ENCODE measurements at regions not wholly inside any gene's neighbourhood (a gene's known extent, or its start where the extent isn't known, plus 50 kb on each side); places are given as distances from the start of the nearest gene placed in this dataset.
A peak's percentile ranks its signal among the peaks of the same experiment; 100 is the strongest.

DNA sequence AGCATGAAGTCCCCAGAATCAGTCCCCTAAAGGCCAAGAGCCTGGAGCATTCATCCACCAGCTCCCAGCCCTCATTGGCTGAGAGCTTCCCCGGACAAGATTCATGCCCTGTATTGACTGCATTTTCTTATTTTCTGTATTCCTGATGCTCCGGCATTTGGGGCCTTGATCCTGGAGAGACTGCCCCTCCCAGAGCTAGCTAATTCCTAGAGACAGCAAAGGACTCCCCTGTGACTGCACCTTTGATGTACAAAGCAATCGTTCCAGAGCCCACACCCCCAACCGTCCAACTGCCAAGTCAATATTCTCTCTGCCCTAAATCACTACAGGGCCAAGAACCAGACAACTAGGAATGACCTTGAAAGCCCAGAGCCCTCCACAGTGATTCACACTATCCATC is 93.4 kb upstream of the CDH5 start:
- 59 to 65% methylated on average over 4 of the region's 4 CpGs for WGBS, 2 donors
- H3K27me3 ChIP-seq: no peaks in the 10 kb centered on the region
- no peaks in the 10 kb centered on the region for H3K9me3 ChIP-seq
- no peaks in the 10 kb centered on the region for H3K36me3 ChIP-seq (replicated peaks in 1 of 2; ENCODE audit: insufficient read depth in 1 of 2, low read depth in 2 of 2)
- peaks cover 8% of the 10 kb centered on the region for H3K4me1 ChIP-seq
- no peak overlapping the region for H3K27ac ChIP-seq
- no peak for ATAC-seq
- H3K4me3 ChIP-seq: no peak overlapping the region
- TF ChIP-seq POLR2A (IDR thresholded peaks at IDR 0.05): no peak
- TF ChIP-seq, protein P1, sequence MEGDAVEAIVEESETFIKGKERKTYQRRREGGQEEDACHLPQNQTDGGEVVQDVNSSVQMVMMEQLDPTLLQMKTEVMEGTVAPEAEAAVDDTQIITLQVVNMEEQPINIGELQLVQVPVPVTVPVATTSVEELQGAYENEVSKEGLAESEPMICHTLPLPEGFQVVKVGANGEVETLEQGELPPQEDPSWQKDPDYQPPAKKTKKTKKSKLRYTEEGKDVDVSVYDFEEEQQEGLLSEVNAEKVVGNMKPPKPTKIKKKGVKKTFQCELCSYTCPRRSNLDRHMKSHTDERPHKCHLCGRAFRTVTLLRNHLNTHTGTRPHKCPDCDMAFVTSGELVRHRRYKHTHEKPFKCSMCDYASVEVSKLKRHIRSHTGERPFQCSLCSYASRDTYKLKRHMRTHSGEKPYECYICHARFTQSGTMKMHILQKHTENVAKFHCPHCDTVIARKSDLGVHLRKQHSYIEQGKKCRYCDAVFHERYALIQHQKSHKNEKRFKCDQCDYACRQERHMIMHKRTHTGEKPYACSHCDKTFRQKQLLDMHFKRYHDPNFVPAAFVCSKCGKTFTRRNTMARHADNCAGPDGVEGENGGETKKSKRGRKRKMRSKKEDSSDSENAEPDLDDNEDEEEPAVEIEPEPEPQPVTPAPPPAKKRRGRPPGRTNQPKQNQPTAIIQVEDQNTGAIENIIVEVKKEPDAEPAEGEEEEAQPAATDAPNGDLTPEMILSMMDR (IDR thresholded peaks at IDR 0.05): no peak
- intact Hi-C loops (cut with DNase I): no loop called here
- DNase-seq: no peak

DNA sequence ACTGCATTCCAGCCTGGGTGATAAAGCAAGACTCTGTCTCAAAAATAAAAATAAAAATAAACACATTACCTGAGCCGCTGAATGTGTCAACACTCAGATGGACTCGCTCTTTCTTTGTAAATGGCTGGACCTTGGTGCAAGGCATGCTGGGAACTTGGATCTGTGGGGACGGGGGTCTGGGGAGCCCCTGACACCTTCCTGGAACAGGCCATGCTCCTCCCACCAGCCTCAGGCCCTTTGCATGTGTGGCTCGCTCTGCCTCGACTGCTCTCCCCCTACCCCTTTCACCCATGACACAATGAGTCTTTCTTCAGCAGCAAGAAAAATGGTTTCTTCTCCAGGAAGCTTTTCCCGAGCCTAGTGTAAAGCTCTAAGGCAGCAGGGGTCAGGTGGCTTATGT is 94.0 kb upstream of the CDH5 start:
- intact Hi-C loops (cut with DNase I): no loop called here
- Histone ChIP-seq H3K27me3 (no peaks in the 10 kb centered on the region), H3K36me3 (replicated peaks in 1 of 2; ENCODE audit: insufficient read depth in 1 of 2, low read depth in 2 of 2) (no peaks in the 10 kb centered on the region), H3K4me3 (no peak overlapping the region), H3K4me1 (peaks cover 8% of the 10 kb centered on the region), H3K9me3 (no peaks in the 10 kb centered on the region), H3K27ac (no peak overlapping the region)
- no peak for ATAC-seq
- TF ChIP-seq, protein P1 (IDR thresholded peaks at IDR 0.05): no peak
- no peak for TF ChIP-seq POLR2A (IDR thresholded peaks at IDR 0.05)
- DNase-seq: peak in 1 of 4 donors; percentile 42
- 65 to 66% methylated on average over 6 of the region's 6 CpGs for WGBS, 2 donors

DNA sequence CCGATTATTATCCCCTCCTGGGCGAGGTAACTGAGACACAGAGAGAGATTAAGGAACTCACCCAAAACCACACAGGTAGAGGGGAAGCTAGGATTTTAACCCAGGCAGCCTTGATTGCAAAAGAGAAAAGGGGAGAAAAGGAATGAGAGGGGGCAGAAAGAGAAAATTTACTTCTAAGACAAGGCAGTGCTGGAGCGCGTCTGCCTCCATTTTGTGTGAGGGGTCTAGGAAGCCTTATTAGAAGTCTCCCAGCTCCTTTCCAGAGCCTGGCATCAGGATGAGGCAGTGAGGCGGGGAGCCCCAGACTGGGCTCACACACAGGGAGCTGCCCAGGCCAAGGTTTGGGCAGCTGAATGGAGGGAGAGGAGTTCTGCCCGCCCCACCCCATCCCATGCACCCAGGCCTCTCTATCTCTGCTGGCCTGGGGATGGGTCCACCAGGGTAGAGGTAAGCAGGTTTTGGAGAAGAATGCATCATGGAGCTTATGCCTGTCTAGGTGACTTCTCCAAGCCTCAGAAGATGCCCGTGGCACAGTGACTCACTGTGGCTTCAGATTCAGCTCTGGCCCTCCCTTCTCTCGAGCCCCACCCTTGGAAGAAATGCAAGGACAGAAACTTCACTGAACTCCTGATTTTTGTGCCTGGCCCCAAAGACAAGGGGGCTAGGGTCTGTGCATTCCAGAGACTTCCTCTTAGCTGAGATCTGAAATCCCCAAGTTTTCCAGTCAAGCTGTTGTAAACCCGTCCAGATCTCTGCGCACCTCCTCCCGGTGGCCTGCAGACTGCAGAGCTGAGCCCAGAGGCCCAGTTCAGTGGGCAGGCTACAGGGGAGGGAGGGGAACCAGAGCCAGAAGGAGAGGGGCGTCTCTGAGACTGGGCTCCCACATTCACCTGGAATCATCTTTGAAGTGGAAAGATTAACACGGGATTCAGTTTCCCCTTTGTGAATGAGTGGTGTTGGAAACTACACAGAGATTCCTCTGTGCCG is 95.1 kb upstream of the CDH5 start:
- H3K36me3 ChIP-seq (replicated peaks in 1 of 2; ENCODE audit: insufficient read depth in 1 of 2, low read depth in 2 of 2): no peaks in the 10 kb centered on the region
- no peak for ATAC-seq
- intact Hi-C loops (cut with DNase I): no loop called here

DNA sequence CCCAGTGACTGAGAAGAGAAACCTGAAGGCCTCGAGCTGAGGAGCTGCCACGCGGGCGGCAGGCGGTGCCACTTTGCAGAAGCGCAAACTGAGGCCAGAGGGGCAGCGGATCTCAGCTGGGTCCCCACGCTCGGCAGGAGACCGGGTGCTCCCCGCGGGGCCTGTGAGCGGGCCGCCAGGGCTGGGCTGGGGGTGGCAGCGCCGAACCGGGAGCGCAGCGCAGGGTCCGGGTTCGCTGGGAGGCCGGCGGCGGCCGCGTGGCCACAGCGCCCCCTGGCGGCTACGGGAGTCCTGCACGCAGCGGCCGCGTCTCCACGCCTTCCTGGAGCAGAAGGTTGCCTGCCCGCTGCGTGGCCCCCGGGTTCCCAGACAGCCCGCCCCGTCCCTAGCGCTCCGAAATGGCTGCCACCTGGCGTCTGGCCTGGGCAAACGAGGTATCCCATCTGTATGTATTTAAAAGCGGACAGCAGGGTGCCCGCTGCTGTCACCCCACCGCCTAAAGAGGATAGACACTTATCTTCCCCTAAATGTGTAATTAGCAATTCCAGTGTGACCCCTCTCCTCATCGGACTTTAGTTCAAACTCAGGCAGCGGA is 96.1 kb upstream of the CDH5 start:
- no peaks in the 10 kb centered on the region for H3K36me3 ChIP-seq (replicated peaks in 1 of 2; ENCODE audit: insufficient read depth in 1 of 2, low read depth in 2 of 2)
- intact Hi-C loops (cut with DNase I): no loop called here
- 9 to 24% methylated on average over 18 to 48 of the region's 48 CpGs for WGBS, 2 donors
- no peak overlapping the region for H3K27ac ChIP-seq
- DNase-seq (peak; percentile 41 to 64 (median 46)), ATAC-seq (peak; percentile 68)
- no peaks in the 10 kb centered on the region for H3K9me3 ChIP-seq
- H3K4me3 ChIP-seq: no peak overlapping the region
- no peaks in the 10 kb centered on the region for H3K27me3 ChIP-seq
- H3K4me1 ChIP-seq: peaks cover 8% of the 10 kb centered on the region
- TF ChIP-seq, protein P1 (IDR thresholded peaks at IDR 0.05): peak; percentile 51 to 95 (median 79)
- TF ChIP-seq POLR2A (IDR thresholded peaks at IDR 0.05): no peak

More for the DNA sequence above, 95.1 kb upstream of the CDH5 start:
- 79 to 84% methylated on average over 14 of the region's 14 CpGs for WGBS, 2 donors
- Histone ChIP-seq H3K9me3 (no peaks in the 10 kb centered on the region), H3K4me3 (no peak overlapping the region), H3K4me1 (peaks cover 8% of the 10 kb centered on the region), H3K27me3 (no peaks in the 10 kb centered on the region), H3K27ac (no peak overlapping the region)
- no peak for DNase-seq
- no peak for TF ChIP-seq POLR2A (IDR thresholded peaks at IDR 0.05)
- TF ChIP-seq, protein P1 (IDR thresholded peaks at IDR 0.05): no peak
